ENCODE measurements at regions not wholly inside any gene's neighbourhood (a gene's known extent, or its start where the extent isn't known, plus 50 kb on each side); places are given as distances from the start of the nearest gene placed in this dataset.

DNA sequence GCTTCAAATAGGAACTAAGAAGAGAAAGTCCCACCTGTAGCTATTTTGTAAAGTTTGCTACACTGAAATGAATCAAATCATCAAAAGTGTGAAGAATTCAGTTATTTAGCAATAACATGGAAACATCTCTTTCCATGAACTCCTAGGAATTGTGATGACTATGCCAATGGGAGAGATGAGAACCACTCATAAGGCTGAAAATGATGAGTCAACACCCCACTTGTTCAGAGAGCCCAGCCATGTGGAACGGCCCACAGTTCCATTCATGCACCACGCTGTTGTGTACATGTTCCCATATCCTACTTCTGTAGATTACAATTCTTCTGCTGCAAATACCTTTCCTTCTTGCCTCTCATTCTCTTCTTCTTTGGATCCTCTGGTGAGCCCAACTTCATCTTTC lies 645.5 kb upstream of the ID2 start:
- DNase-seq (ENCODE audit: low read depth) = peak; percentile 66
- H3K4me3 ChIP-seq (ENCODE audit: low read depth, low read length) = no peak overlapping the region
- TF ChIP-seq, protein P1, sequence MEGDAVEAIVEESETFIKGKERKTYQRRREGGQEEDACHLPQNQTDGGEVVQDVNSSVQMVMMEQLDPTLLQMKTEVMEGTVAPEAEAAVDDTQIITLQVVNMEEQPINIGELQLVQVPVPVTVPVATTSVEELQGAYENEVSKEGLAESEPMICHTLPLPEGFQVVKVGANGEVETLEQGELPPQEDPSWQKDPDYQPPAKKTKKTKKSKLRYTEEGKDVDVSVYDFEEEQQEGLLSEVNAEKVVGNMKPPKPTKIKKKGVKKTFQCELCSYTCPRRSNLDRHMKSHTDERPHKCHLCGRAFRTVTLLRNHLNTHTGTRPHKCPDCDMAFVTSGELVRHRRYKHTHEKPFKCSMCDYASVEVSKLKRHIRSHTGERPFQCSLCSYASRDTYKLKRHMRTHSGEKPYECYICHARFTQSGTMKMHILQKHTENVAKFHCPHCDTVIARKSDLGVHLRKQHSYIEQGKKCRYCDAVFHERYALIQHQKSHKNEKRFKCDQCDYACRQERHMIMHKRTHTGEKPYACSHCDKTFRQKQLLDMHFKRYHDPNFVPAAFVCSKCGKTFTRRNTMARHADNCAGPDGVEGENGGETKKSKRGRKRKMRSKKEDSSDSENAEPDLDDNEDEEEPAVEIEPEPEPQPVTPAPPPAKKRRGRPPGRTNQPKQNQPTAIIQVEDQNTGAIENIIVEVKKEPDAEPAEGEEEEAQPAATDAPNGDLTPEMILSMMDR (conservative IDR thresholded peaks at IDR 0.05; ENCODE audit: low read depth, low read length) = no peak

DNA sequence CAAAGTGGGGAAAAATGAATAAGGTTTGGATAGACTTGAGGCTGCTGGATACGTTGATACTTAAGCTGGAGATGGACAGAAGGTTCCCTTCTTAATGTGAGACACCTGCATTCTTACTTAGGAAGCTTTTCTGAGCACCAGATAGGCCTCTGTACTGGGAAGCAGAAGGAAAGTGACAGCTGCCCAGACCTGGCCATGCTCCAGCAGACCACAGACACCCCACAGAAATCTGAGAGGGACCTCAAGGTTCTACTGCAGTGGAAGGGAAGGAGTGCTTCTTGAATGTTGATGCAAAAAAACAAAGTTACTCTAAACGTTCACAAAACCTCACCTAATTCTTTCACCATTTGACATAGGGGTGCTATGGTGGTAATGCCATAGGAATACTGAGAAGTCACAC lies 642.1 kb upstream of the ID2 start:
- no peak for DNase-seq (ENCODE audit: low read depth)
- TF ChIP-seq, protein P1 (conservative IDR thresholded peaks at IDR 0.05; ENCODE audit: low read depth, low read length) = no peak
- H3K4me3 ChIP-seq (ENCODE audit: low read depth, low read length) = no peak overlapping the region

DNA sequence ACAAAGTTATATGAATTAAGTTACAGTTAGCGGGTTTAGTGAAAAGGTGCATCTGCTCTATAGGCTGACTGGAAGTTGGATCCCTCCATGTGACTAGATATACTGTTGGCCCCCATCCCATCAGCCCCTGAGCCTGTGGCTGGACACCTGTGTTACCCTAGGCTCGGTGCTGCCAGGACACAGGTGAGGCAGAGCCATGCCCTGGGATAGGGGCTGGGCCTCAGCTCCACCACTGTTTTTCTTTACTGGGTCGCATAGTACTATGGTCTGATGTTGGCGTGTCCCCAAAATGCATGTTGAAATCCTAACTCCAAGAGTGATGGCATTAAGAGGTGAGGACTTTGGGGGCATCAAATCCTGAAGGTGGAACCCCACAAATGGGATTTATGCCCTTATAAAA lies 638.6 kb upstream of the ID2 start:
- TF ChIP-seq, protein P1 (conservative IDR thresholded peaks at IDR 0.05; ENCODE audit: low read depth, low read length) = no peak
- no peak overlapping the region for H3K4me3 ChIP-seq (ENCODE audit: low read depth, low read length)
- no peak for DNase-seq (ENCODE audit: low read depth)

DNA sequence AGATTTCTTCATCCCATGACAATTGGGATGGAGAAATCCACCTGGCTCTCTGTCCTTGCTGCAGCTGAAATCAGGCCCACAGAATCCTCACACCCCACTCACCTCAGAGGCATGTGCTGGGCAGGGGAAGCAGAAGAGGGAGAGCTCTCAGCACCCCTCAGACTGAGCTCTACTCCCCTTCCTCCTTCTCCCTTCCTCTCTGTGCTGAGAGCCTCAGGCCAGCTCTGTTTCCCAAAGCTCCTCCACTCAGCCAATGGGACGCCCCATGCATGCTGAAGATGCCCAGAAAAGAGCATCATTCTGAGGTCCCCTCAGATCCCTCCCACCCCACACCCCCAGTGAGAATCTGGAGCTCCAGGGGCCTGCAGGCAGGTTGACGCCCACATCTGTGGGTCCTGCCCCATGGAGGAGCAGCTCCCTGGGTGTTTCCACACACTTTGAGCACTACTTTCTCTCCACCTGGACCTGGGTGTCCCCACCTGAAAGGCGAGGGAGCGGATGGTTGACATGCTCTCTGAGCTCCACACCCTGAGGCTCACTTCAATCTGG lies 637.7 kb upstream of the ID2 start:
- no peak for DNase-seq (ENCODE audit: low read depth)
- TF ChIP-seq, protein P1 (conservative IDR thresholded peaks at IDR 0.05; ENCODE audit: low read depth, low read length) = no peak
- H3K4me3 ChIP-seq (ENCODE audit: low read depth, low read length) = no peak overlapping the region

DNA sequence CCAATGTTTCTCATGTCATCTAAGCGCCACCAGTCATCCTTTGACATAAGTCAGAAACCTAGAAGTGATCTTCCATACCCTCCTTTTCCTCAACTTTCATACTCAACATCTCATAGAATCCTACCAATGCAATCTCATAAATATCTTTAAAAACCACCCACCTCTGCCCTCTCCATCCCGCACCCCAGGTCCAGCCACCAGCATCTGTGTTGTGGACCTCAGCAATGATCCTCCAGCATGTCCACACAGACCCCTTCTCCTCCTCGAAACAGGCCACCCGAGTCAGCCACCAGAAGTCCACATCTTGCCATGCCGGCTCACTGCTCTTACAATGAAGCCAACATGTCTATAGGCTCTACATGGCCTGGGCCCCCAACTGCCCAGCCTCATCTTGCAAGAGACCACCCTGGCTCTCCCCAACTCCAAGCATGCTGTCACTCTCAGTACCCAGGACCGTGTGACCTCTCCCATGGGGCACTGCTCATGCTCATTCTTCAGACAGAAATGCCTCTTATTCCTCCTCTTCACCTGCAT lies 636.7 kb upstream of the ID2 start:
- TF ChIP-seq, protein P1 (conservative IDR thresholded peaks at IDR 0.05; ENCODE audit: low read depth, low read length) = no peak
- H3K4me3 ChIP-seq (ENCODE audit: low read depth, low read length) = no peak overlapping the region
- DNase-seq (ENCODE audit: low read depth) = no peak

DNA sequence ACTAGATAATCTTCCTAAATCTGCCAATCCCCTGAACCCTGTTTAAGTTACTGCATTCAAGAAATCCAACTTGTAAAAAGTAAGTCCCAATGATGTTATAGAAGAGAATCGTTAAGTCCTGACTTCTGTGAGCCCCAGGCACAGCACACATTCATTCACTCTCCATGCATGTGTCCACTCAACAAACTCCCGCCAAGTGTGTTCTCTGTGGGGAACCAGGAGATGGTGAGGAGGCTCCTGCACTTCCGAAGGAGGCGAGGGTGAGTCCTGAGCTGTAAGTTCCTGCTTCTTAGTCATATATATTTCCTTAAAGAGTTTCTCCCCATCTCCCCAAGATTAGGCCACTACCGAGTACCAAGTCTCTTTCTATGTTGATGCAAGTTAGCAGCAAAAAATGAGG lies 635.0 kb upstream of the ID2 start:
- DNase-seq (ENCODE audit: low read depth) = no peak
- no peak overlapping the region for H3K4me3 ChIP-seq (ENCODE audit: low read depth, low read length)
- TF ChIP-seq, protein P1 (conservative IDR thresholded peaks at IDR 0.05; ENCODE audit: low read depth, low read length) = no peak

DNA sequence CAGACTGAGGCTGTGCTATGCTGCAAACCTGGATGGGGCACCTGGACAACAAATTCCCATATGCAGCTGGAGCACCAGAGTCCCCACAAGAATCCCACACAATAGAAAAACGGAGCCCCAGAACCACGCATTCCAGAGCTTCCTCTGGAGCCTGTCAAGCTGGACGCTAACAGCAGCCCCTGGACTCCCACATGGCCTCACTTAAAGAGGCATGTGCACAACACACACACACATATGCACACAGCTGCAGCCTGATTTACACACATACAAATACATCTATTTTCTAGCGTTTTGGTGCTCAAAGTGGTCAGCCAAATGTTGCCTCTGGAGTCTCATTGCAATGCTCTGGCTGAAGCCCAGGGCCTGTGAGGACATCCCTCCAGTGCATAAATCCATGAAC lies 632.7 kb upstream of the ID2 start:
- TF ChIP-seq, protein P1 (conservative IDR thresholded peaks at IDR 0.05; ENCODE audit: low read depth, low read length) = no peak
- no peak for DNase-seq (ENCODE audit: low read depth)
- no peak overlapping the region for H3K4me3 ChIP-seq (ENCODE audit: low read depth, low read length)

Data from epithelial cell of proximal tubule (primary cell).